GM18508 (cell line): ENCODE measurements at regions not wholly inside any gene's neighbourhood (a gene's known extent, or its start where the extent isn't known, plus 50 kb on each side); places are given as distances from the start of the nearest gene placed in this dataset.
"Not testable (repeated sequence)": the region's sequence is repeated elsewhere in the genome, so short reads cannot be mapped to it uniquely, and the experiment has no call there.

Experiments used
- ATAC-seq: cut with Tn5 transposase; IDR thresholded peaks from one replicate; pipeline ENCODE4 v1.9.1; 2021; ENCODE audit warnings: moderate number of reproducible peaks; ENCODE audit not compliant: insufficient read depth, unreplicated experiment

- ATAC-seq: no peak
Measured at GRCh38 chr10:130686689-130687300, 550.6 kb downstream of the GLRX3 start.

- no peak for ATAC-seq
Measured at GRCh38 chr10:130687566-130687965, 551.4 kb downstream of the GLRX3 start.

GRCh38 chr10:130689743-130690626 is 553.8 kb downstream of the GLRX3 start:
- ATAC-seq: no peak

- ATAC-seq: no peak
Measured at GRCh38 chr10:130691776-130692175, 555.6 kb downstream of the GLRX3 start.

DNA sequence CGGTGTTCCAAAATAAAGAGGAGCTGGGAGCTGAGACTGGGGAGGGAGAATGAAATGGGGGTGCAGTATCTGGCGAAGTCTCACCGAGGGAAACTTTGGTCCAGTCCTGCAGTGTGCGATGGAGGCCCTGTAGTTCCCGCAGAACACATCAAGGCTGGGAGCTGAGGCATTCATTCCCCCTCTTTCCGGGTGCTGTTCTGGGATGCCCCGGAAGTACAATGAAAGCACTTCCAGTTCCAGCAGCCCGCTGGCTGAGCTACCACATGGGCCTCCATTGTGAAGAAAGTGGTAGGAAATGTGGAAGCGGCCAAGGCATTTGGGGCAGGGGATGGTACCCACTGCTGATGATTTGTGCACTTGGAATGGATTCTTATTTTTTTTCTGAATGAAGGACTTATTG is 560.7 kb downstream of the GLRX3 start:
- no peak for ATAC-seq

DNA sequence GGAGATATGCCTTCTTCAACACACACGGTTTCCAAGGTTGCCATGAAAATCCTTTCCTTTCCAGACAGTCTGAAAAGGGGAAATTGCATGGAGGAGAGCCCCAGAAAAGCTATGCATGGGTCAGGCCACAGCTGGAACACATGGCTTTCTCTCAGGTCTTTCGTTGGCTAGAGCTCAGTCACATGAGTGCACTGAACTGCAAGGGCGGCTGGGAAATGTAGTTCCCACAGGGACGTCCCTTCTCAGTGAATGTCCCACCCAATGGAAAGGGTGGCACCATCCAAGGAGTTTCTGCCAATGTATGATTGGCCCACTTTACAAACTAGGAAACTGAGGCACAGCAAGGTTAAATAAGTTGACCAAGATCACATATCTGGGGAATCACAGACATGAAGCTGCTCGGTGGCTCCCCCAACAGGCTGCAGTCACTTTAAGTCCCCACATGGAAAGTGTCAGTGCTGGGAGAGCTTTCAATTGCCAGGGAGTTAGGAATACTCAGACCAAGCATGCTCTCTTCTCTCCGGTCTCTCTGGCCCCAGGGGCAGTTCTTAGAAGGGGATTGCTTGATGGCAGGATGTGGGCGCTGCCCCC is 571.3 kb downstream of the GLRX3 start:
- no peak for ATAC-seq

DNA sequence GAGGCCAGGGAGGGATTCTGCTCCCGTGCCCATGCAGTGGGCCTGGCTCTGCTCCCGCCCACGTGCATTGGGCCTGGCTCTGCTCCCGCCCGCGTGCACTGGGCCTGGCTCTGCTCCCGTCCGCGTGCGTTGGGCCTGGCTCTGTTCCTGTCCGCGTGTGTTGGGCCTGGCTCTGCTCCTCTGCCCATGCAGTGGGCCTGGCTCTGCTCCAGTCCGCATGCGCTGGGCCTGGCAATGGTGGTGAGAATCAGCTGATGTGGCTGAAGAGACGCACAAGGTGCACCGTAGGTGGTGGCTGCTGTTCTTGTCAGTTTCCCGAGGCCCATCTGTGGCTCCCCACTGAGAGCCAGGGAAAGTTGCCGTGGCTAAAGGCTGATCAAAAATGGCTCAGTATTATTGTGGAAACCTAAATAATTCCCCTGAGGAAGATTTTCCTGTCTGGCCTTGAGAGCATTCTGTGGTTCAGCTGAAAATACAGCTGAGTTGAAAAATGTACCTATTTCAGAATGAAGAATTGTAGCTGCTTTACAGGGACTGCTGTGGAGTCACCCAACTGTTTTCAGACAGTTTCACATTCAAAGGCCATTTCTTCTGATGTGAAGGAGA is 572.4 kb downstream of the GLRX3 start:
- ATAC-seq: no peak

GRCh38 chr10:130709415-130709814 is 573.2 kb downstream of the GLRX3 start:
- no peak for ATAC-seq

DNA sequence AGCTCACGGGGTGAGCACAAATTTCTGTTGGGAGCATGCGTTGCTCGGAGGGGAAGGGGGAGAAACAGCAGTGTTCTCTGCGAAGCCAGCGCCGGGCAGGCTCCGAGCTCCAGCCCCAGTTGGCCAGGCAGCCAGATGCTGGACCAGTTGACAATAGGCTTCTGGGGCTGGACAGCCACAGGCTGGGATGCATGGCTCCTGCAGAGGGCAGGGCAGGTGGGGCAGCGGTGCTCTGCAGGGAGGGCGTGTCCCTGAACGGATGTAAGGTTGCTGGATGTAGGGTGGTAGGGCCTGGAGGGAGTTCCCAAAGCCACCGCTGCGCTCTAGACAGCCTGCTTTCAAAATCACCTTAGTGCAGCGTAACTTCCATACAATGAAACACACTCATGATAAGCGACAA is 574.9 kb downstream of the GLRX3 start:
- ATAC-seq: no peak

DNA sequence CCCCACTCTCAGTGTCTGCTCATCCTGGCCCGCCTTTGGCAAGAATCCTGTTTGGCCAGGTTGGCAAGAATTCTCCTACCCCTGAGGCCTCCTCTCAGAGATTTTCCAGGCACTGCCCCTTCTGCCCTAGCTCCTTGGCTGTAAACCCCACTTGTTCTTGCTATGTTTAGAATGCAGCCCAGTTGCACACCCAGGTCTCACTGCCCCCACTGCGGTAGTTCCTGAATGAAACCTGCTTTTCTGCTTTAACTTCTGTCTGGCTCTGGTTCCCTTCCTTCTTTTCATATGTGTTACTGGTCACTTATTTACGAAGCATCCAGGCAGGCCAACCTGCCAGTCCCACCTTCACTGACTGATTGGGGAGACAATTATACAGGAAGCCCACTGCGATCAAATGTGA is 576.9 kb downstream of the GLRX3 start:
- ATAC-seq: no peak

DNA sequence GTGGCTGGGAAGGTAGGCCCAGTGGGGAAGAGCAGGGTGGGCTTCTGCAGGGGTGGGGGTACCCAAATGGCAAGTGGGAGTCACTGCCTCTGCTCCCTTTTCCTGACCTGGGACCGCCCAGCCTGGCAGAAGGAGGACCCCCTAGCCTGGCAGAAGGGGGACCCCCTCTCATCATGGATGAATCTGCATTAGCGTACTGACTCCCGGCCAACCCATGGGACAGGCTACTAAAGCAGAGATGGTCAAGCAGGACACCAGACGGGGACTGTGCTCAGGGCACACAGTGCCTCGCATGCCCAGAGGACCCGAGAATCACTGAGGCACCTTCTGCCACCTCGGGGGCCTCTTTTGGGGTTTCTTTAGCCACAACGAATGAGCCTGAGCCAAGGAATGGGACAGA is 577.5 kb downstream of the GLRX3 start:
- no peak for ATAC-seq

DNA sequence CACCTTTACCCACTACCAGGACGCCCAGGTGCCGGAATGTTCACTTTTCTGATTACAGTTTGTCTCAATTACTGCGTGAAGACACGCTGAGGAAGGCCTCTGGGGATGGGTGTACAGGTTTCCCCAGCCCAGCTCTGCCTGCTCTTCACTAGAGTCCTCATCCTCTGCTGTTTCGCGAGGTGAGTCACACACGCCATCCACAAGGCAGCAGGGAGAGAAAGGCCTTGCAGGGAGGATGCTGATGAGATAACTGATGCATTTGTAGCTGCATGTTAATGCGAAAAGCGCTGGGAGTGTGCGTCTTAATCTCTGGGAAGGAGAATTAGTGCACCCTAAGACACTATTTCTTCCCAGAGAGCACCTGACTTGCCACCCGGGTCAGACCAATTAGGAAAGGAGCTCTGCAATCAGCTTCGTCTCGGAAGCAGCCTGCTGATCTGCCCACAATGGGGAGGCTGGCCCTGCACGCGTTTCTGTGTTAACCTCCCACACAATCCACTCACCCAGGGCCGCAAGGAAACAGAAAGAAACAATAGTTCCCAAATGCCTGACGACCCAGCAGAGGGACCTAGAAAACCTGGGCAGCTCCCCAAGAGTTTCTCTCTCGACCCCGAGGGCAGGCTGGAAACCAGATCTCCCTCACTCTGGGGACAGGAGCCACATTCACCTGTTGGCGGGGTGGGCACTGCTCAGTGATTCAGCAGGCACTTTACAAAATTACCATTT is 578.7 kb downstream of the GLRX3 start:
- no peak for ATAC-seq

DNA sequence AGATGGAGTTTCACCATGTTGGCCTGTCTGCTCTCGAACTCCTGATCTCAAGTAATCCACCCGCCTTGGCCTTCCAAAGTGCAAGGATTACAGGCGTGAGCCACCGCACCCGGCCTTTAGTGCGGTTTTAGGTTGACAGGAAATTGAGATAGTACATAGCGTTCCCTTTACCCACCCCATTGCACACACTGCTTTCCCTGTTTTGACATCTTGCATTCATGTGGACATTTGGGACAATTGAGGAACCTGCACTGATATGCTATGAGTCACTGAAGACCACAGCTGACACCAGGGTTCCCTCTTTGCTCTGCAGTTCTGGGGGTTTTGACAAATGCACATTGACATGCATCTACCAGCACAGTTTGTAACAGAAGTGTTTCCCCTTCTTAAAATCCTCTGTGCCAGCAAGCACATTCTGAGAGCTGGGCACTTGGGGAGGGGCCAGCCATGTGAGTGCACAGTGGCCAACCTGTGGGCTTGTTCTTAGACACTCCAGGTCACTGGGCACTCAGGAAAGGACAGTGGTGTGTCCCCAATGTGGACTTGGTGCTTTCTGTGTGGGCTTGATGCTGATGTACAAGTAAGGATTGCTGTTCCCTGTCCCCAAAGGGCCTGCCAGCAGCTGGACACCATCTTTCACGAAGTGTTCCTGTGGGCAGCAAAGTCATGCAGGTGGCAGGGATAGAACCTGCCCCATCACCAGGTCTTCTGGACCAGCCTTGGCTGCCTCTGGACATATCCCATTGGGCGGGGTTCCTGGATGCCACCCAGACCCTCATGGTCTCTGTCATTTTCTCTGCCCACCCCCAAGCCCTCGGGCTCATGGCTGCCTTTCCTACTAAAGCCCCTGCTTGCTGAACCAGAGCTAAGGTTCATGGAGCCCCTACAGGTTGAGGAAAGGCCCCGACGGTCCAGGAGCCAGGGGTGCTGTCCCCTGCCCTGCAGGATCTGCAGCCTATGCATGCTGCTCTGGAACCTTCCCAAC is 579.8 kb downstream of the GLRX3 start:
- no peak for ATAC-seq

DNA sequence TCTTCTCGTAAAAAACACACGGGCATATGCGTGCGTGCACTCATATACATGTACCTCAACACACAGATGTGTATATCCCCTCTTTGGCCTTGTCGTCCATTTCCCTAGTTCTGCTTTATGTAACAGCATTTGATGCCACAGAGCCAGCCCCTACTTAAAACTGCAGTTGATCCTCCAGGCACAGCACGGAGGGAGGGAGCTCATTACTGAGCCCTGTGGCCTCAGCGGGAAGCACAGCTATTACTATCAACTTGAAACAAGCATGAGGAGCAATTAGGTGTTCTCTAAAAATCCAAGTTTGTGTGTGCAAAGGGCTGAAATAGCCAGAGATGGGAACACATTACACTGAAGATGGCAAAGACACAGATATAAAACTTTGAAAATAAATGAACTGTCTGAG is 580.9 kb downstream of the GLRX3 start:
- no peak for ATAC-seq

GRCh38 chr10:130718744-130719447 is 582.7 kb downstream of the GLRX3 start:
- ATAC-seq: not testable (repeated sequence)

- ATAC-seq: no peak
Measured at GRCh38 chr10:130719448-130719752, 583.2 kb downstream of the GLRX3 start.

GRCh38 chr10:130720235-130720634 is 584.0 kb downstream of the GLRX3 start:
- ATAC-seq: no peak

DNA sequence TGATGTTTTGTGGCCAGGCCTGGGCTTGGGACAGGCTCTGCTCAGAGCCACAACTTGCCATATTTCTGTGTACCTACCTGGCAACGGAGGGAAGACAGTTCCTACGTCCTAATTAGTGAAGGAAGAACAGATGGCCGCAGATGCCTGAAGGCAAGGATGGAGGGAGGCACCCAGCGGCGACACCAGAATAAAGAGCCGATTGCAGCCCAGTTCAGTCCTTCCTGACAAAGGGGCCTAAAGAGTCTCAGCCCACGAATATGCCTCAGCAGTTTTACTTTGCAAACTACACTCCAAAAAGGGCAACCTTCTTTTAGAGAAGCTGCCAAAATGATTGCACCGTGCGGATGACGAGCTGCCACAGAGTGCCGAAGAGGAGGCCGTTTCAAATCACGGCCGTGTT is 585.8 kb downstream of the GLRX3 start:
- no peak for ATAC-seq

DNA sequence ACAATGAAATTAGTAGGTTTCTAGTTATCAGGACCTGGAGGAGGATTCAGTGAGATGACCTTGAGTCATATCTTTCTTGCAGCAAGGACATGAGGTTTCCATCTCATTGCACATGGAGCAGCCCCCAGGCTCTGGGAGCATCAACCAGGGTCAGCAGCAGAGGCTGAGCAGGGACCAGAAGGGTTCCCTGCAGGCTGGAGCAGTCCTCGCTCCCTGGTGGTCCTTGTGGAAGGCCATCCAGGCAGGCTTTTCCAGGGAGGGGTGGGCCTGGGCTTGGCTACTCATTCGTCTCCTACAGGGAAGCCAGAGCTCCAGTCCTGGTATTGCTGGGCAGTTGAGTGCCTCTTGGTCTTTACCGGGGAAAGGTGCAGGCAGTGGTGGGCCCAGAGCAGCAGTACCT is 587.5 kb downstream of the GLRX3 start:
- no peak for ATAC-seq
